GM13977 (cell line): ENCODE measurements at regions not wholly inside any gene's neighbourhood (a gene's known extent, or its start where the extent isn't known, plus 50 kb on each side); places are given as distances from the start of the nearest gene placed in this dataset.
"Not testable (repeated sequence)": the region's sequence is repeated elsewhere in the genome, so short reads cannot be mapped to it uniquely, and the experiment has no call there.

ENCODE experiments used
- DNase-seq: peaks from one replicate; pipeline ENCODE4 v3.0.0; 2012; ENCODE audit warnings: low spot score
- in situ Hi-C: fragments of 300-500 bp; cut with MboI; formaldehyde crosslinking; loops from one replicate; pipeline ENCODE4 v1.12.0; 2022; ENCODE audit warnings: low sequenced_read_pairs, low pct_unique_long_range_greater_than_20kb, mixed read lengths, inconsistent platforms; ENCODE audit not compliant: unreplicated experiment
- TF ChIP-seq, protein P1 (sequence below): IDR thresholded peaks from 2 replicates; pipeline ENCODE4 v1.5.1; 2012; ENCODE audit warnings: mild to moderate bottlenecking, control low read depth; ENCODE audit not compliant: insufficient read depth; ENCODE audit errors: extremely low read depth, missing control alignments

DNA sequence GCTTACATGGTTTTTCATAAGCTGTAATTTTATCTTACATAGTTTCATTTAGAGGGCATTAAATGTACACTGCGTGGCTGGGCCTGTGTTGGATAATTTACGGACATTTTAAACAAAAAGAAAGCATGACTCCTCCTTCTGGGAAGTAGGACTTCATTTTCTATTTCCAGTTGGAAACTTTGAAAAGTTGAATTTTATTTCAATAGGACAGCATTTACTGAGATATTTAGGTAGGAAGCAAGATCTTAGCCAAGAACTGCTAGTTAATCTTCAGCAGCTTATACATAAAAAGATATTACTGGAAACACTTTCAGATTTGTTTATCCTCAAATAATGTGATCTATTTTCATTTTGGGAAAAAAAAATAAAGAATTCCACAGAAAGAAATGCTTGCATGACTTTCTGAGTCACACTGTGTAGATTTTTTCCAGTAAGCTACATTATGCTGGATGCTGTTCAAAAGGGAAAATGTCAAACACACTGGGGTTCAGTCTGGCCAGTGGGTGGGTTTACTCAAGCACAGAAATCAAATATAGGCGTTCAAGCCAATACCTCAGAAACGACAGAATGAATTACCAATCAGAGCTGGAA is 239.4 kb upstream of the KRR1 start:
- in situ Hi-C loops: no loop called here

DNA sequence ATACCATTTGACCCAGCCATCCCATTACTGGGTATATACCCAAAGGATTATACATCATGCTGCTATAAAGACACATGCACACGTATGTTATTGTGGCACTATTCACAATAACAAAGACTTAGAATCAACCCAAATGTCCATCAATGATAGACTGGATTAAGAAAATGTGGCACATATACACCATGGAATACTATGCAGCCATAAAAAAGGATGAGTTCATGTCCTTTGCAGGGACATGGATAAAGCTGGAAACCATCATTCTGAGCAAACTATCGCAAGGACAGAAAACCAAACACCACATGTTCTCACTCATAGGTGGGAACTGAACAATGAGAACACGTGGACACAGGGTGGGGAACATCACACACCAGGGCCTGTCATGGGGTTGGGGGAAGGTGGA is 237.6 kb upstream of the KRR1 start:
- in situ Hi-C loops, DNase-seq: not testable (repeated sequence)

More for the DNA sequence above, 239.4 kb upstream of the KRR1 start:
- DNase-seq: no peak
- TF ChIP-seq, protein P1, sequence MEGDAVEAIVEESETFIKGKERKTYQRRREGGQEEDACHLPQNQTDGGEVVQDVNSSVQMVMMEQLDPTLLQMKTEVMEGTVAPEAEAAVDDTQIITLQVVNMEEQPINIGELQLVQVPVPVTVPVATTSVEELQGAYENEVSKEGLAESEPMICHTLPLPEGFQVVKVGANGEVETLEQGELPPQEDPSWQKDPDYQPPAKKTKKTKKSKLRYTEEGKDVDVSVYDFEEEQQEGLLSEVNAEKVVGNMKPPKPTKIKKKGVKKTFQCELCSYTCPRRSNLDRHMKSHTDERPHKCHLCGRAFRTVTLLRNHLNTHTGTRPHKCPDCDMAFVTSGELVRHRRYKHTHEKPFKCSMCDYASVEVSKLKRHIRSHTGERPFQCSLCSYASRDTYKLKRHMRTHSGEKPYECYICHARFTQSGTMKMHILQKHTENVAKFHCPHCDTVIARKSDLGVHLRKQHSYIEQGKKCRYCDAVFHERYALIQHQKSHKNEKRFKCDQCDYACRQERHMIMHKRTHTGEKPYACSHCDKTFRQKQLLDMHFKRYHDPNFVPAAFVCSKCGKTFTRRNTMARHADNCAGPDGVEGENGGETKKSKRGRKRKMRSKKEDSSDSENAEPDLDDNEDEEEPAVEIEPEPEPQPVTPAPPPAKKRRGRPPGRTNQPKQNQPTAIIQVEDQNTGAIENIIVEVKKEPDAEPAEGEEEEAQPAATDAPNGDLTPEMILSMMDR: no peak

DNA sequence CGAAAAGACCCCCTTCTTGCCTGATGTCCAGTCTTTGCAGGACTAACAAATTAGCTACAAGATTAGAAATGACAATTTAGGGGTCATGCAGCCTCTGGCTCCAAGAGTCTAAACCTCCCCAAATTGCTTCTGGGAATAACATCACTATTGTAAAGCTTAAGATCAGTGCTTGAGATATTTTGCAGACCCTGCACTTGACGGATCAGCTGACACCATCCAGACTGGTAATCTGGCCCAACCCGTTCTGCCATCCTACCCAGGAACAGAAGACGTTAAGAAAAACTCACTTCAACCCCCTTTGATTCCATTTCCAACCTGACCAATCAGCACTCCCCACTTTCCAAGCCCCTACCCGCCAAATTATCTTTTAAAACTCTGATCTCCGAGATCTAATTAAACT is 236.7 kb upstream of the KRR1 start:
- no peak for DNase-seq
- in situ Hi-C loops: no loop called here
- TF ChIP-seq, protein P1: no peak

DNA sequence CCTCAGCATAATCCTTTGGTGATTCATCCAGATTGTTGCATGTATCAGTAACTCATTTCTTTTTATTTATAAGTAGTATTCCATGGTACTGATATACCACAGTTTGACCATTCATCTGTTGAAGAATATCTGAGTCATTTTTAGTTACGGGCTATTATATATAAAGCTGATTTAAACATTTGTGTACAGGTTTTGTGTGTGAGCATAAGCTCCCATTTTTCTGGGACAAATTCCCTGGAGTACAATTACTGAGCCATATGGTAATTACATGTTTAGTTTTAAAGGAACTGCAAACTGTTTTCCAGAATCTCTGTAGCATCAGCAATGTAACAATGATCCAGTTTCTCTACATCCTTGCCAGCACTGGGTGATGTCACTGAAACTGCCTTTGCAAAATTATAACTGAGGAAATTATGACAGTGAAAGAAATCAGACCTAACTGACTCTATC is 236.2 kb upstream of the KRR1 start:
- DNase-seq: no peak
- TF ChIP-seq, protein P1: no peak

DNA sequence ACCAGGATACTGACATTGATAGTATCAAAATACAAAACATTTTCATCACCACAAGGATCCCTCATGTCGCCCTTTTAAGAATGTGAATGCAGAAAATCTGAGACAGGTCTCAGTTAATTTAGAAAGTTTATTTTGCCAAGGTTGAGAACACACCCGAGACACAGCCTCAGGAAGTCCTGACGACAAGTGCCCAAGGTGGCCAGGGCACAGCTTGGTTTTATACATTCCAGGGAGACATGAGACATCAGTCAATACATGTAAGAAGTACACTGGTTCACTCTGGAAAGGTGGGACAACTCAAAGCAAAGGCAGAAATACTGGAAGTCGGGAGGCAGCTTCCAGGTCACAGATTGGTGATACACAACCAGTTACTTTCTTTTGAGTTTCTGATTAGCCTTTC is 235.2 kb upstream of the KRR1 start:
- in situ Hi-C loops: no loop called here
- no peak for DNase-seq
- TF ChIP-seq, protein P1: no peak

More for the DNA sequence above, 236.2 kb upstream of the KRR1 start:
- in situ Hi-C loops: no loop called here

DNA sequence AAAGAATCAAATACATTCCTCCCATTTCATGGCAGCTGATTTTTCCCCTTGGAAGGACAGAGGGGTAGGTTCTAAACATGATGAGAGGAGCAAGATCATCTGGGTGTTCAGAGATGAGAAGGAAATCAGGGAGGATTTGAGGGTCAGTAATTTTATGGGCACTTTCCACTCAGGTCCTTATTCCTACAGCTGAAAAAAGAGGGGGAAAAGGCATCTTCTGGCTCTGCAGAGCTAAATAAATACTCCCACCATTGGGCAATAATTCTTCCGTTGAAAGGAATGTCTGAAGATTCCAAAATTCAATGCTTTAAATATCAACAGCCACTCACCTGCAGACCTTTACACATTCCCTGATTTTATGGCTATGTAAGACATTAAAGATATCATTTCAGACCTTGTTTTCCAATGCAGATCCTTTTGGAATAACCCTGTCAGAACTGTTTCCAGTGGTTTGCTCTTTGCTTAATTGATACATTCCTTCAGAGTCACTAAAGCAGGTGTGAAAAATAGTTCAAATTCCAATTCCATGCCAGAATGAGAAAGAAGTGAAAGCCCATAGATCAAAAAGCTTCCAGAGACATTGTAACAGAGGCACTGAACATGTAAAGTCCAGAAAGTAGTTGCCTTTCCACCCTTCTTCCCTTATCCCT is 233.3 kb upstream of the KRR1 start:
- in situ Hi-C loops: no loop called here
- TF ChIP-seq, protein P1: no peak
- DNase-seq: no peak

DNA sequence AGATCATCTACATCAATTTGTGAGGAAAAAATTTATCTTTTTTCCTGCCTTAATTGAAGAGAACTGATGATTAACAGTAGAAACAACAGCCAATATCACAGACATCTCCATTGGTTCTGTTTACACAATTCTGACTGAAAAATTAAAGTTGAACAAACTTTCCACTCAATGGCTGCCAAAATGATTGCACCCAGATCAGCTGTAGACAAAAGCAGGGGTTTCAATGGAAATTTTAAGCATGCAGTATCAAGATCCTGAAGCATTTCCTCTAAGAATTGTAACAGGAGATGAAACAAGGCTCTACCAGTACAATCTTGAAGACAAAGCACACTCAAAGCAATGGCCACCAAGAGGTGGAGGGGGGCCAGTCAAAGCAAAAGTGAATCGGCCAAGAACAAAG is 231.6 kb upstream of the KRR1 start:
- in situ Hi-C loops: no loop called here
- TF ChIP-seq, protein P1: no peak
- no peak for DNase-seq
